ENCODE measurements at regions not wholly inside any gene's neighbourhood (a gene's known extent, or its start where the extent isn't known, plus 50 kb on each side); places are given as distances from the start of the nearest gene placed in this dataset.

GRCh38 chr7:156178857-156179256 lies 366.6 kb upstream of the SHH start:
- no peak for DNase-seq (ENCODE audit: low read depth)

GRCh38 chr7:156178214-156178613 lies 366.0 kb upstream of the SHH start:
- no peak for DNase-seq (ENCODE audit: low read depth)

GRCh38 chr7:156177422-156178055 lies 365.3 kb upstream of the SHH start:
- DNase-seq (ENCODE audit: low read depth) = no peak

- no peak for DNase-seq (ENCODE audit: low read depth)
Measured at GRCh38 chr7:156176039-156176438, 363.8 kb upstream of the SHH start.

GRCh38 chr7:156175003-156175402 lies 362.7 kb upstream of the SHH start:
- no peak for DNase-seq (ENCODE audit: low read depth)

- DNase-seq (ENCODE audit: low read depth) = no peak
Measured at GRCh38 chr7:156174428-156174827, 362.2 kb upstream of the SHH start.

GRCh38 chr7:156173748-156174353 lies 361.6 kb upstream of the SHH start:
- DNase-seq (ENCODE audit: low read depth) = no peak

GRCh38 chr7:156173346-156173745 lies 361.1 kb upstream of the SHH start:
- no peak for DNase-seq (ENCODE audit: low read depth)

GRCh38 chr7:156172638-156173037 lies 360.4 kb upstream of the SHH start:
- DNase-seq (ENCODE audit: low read depth) = no peak

- DNase-seq (ENCODE audit: low read depth) = no peak
Measured at GRCh38 chr7:156169474-156170370, 357.5 kb upstream of the SHH start.

- no peak for DNase-seq (ENCODE audit: low read depth)
Measured at GRCh38 chr7:156168434-156168833, 356.2 kb upstream of the SHH start.

GRCh38 chr7:156167987-156168386 lies 355.7 kb upstream of the SHH start:
- no peak for DNase-seq (ENCODE audit: low read depth)

- no peak for DNase-seq (ENCODE audit: low read depth)
Measured at GRCh38 chr7:156167417-156167807, 355.1 kb upstream of the SHH start.

GRCh38 chr7:156166692-156167416 lies 354.6 kb upstream of the SHH start:
- DNase-seq (ENCODE audit: low read depth) = no peak

GRCh38 chr7:156163747-156164146 lies 351.5 kb upstream of the SHH start:
- no peak for DNase-seq (ENCODE audit: low read depth)

GRCh38 chr7:156162451-156162850 lies 350.2 kb upstream of the SHH start:
- DNase-seq (ENCODE audit: low read depth) = no peak

- no peak for DNase-seq (ENCODE audit: low read depth)
Measured at GRCh38 chr7:156160811-156161210, 348.5 kb upstream of the SHH start.

- DNase-seq (ENCODE audit: low read depth) = no peak
Measured at GRCh38 chr7:156158693-156159092, 346.4 kb upstream of the SHH start.

GRCh38 chr7:156158213-156158612 lies 345.9 kb upstream of the SHH start:
- no peak for DNase-seq (ENCODE audit: low read depth)

GRCh38 chr7:156157409-156158012 lies 345.2 kb upstream of the SHH start:
- no peak for DNase-seq (ENCODE audit: low read depth)

- no peak for DNase-seq (ENCODE audit: low read depth)
Measured at GRCh38 chr7:156156734-156157408, 344.6 kb upstream of the SHH start.
